ENCODE measurements at regions not wholly inside any gene's neighbourhood (a gene's known extent, or its start where the extent isn't known, plus 50 kb on each side); places are given as distances from the start of the nearest gene placed in this dataset.

- TF ChIP-seq, protein P1, sequence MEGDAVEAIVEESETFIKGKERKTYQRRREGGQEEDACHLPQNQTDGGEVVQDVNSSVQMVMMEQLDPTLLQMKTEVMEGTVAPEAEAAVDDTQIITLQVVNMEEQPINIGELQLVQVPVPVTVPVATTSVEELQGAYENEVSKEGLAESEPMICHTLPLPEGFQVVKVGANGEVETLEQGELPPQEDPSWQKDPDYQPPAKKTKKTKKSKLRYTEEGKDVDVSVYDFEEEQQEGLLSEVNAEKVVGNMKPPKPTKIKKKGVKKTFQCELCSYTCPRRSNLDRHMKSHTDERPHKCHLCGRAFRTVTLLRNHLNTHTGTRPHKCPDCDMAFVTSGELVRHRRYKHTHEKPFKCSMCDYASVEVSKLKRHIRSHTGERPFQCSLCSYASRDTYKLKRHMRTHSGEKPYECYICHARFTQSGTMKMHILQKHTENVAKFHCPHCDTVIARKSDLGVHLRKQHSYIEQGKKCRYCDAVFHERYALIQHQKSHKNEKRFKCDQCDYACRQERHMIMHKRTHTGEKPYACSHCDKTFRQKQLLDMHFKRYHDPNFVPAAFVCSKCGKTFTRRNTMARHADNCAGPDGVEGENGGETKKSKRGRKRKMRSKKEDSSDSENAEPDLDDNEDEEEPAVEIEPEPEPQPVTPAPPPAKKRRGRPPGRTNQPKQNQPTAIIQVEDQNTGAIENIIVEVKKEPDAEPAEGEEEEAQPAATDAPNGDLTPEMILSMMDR (optimal IDR thresholded peaks at IDR 0.05 in 1 of 3, IDR thresholded peaks at IDR 0.05 in 1 of 3, conservative IDR thresholded peaks at IDR 0.05 in 1 of 3; ENCODE audit: extremely low read depth in 1 of 3, insufficient read depth in 2 of 3, low read length in 3 of 3) = no peak
- no peak for TF ChIP-seq EZH2 (IDR thresholded peaks at IDR 0.05; ENCODE audit: low read length)
Measured at GRCh38 chr10:33493978-33494377, 159.5 kb upstream of the NRP1 start.

Data from keratinocyte (primary cell).